A673 (cell line): ENCODE measurements at regions not wholly inside any gene's neighbourhood (a gene's known extent, or its start where the extent isn't known, plus 50 kb on each side); places are given as distances from the start of the nearest gene placed in this dataset.

ENCODE experiments used
- EZH2 ChIP-seq: fragments of 200-600 bp; sonication (generic); IDR thresholded peaks from 2 replicates; pipeline ENCODE4 v1.6.1; 2017; ENCODE audit warnings: borderline replicate concordance, low read depth, mild to moderate bottlenecking, mixed read lengths, antibody characterized with exemption, low read length; ENCODE audit not compliant: poor library complexity, severe bottlenecking
- TF ChIP-seq, protein P1 (sequence below): fragments of 300-800, 200-600 bp; sonication (generic); conservative IDR thresholded peaks from 2 replicates; pipeline ENCODE4 v1.5.1; 2017; ENCODE audit warnings: low read depth, mild to moderate bottlenecking, antibody characterized with exemption, low read length, moderate library complexity, mixed read lengths

DNA sequence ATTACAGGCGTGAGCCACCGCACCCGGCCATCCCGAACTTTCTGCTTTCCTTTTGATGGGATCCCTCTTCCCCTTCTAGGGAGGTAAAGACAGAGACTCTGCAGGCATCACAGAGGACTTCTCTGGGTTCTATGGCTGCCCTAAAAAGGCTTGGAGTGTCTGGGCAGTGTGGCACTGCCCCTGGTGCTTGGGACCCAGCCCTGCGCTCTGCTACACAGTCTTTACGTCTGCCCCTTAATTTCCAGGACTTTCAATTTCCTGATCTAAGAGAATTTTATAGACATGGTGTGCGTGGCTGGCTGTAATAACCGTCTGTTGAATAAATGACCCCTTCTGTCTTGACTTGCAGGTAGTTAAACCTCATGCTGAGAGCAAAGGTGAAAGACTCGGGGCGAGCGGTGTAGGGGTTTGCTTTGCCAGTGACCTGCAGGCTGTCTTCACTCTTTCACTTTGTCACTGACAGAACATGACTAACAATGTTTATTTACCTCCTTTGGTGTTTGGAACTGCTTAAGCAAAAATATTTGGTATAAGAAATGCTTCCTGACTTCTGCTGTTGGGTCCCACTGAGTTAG, 110.9 kb upstream of the MAP1LC3B2 start:
- TF ChIP-seq, protein P1, sequence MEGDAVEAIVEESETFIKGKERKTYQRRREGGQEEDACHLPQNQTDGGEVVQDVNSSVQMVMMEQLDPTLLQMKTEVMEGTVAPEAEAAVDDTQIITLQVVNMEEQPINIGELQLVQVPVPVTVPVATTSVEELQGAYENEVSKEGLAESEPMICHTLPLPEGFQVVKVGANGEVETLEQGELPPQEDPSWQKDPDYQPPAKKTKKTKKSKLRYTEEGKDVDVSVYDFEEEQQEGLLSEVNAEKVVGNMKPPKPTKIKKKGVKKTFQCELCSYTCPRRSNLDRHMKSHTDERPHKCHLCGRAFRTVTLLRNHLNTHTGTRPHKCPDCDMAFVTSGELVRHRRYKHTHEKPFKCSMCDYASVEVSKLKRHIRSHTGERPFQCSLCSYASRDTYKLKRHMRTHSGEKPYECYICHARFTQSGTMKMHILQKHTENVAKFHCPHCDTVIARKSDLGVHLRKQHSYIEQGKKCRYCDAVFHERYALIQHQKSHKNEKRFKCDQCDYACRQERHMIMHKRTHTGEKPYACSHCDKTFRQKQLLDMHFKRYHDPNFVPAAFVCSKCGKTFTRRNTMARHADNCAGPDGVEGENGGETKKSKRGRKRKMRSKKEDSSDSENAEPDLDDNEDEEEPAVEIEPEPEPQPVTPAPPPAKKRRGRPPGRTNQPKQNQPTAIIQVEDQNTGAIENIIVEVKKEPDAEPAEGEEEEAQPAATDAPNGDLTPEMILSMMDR: no peak
- no peak for TF ChIP-seq EZH2
